ENCODE measurements at regions not wholly inside any gene's neighbourhood (a gene's known extent, or its start where the extent isn't known, plus 50 kb on each side); places are given as distances from the start of the nearest gene placed in this dataset.

DNA sequence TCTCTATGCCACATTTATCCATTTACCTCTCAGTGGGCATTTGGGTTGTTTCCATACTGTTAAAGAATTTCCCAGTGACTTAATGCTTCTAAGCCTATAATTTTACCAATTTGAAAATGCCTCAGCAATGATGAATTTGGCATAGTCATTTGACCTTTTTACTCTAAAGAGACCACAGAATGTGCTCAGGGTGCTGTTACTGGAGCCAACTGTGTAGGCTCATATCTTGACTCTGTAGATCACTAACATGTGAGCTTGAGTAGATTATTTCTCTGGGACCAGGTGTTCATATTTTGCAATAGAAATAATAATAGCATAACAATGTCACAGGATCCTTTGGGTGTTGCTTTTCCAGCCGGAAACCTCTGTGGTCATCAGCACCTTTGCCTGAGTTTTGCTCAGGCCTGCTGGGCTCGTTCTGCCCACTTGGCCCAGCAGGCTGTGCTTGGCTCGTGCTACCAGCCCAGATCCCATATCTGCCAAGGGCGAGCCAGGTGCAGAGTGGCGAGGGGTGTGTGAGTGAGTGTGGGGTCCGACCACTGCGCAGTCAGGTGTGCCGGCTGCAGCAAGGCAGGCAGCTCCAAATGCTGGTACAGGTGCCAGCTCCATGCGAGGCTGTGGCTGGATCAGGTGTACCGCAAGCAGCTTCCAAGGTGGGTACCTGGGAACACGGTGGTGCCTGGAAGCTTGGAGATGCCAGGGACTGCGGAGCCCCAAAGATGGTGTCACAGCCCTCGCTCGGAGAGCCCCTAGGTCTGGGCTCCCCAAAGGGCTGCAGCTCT is 70.6 kb upstream of the ANK2 start:
- intact Hi-C loops (cut with DNase I), result no loop called here
- Histone ChIP-seq H3K4me3 (no peak overlapping the region), H3K27ac (no peak overlapping the region), H3K4me1 (no peaks in the 10 kb centered on the region), H3K36me3 (no peaks in the 10 kb centered on the region), H3K27me3 (ENCODE audit: low read depth) (no peaks in the 10 kb centered on the region), H3K9me3 (no peaks in the 10 kb centered on the region)
- ATAC-seq, result no peak
- no peak for DNase-seq
- TF ChIP-seq, protein P1, sequence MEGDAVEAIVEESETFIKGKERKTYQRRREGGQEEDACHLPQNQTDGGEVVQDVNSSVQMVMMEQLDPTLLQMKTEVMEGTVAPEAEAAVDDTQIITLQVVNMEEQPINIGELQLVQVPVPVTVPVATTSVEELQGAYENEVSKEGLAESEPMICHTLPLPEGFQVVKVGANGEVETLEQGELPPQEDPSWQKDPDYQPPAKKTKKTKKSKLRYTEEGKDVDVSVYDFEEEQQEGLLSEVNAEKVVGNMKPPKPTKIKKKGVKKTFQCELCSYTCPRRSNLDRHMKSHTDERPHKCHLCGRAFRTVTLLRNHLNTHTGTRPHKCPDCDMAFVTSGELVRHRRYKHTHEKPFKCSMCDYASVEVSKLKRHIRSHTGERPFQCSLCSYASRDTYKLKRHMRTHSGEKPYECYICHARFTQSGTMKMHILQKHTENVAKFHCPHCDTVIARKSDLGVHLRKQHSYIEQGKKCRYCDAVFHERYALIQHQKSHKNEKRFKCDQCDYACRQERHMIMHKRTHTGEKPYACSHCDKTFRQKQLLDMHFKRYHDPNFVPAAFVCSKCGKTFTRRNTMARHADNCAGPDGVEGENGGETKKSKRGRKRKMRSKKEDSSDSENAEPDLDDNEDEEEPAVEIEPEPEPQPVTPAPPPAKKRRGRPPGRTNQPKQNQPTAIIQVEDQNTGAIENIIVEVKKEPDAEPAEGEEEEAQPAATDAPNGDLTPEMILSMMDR (IDR thresholded peaks at IDR 0.05), result no peak

DNA sequence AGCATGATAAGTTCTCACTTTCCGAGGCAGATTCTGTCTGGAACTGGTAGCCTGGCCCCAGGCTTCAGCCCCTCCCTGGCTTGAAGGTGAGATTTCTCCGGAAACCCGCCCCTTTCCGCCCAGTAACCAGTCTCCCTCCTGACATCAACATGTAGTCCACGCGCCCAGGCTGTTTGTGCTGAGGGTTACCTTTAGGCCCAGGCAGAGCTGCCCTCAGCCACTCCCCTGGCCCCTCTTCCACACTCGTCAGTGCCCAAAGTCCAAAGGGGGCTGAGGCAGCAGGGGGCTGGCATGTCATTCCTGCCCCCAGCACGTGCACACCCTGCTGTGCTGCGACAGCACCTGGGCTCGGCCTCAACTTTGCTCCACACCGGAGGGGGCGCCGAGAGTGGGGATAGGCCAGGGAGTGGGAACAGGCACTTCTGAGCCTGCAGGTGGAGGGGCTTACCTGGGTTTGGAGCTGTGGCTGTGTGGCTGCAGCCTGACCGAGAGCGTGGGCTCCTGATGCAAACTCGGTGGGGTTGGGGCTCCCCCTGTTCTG is 69.5 kb upstream of the ANK2 start:
- Histone ChIP-seq H3K27ac (no peak overlapping the region), H3K9me3 (no peaks in the 10 kb centered on the region), H3K4me1 (no peaks in the 10 kb centered on the region), H3K4me3 (no peak overlapping the region), H3K36me3 (no peaks in the 10 kb centered on the region), H3K27me3 (ENCODE audit: low read depth) (no peaks in the 10 kb centered on the region)
- DNase-seq (no peak), ATAC-seq (peak in 1 of 2 donors; percentile 37)
- intact Hi-C loops (cut with DNase I), result no loop called here
- TF ChIP-seq, protein P1 (IDR thresholded peaks at IDR 0.05), result no peak

DNA sequence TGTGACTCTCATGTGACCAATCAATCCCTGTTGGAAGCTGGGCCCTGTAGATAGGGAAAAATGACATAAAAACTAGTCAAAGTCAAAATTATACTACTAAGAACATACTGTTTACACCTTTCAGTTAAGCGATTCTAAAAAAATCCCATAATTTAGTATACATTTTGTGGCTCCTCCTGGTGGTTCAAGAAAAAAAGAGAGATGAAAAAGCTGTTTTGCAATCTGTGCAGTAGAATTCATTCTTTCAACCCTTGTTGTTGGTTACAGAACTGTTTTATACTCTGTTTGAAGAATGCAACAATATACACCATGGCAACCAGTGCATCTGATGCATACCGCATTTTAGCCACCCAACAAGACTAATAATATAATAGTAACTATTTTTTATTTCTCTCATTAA is 66.8 kb upstream of the ANK2 start:
- ATAC-seq, result no peak
- no peaks in the 10 kb centered on the region for H3K27me3 ChIP-seq (ENCODE audit: low read depth)
- DNase-seq, result no peak
- H3K4me1 ChIP-seq, result no peaks in the 10 kb centered on the region
- no peaks in the 10 kb centered on the region for H3K36me3 ChIP-seq
- no peaks in the 10 kb centered on the region for H3K9me3 ChIP-seq
- TF ChIP-seq, protein P1 (IDR thresholded peaks at IDR 0.05), result no peak
- intact Hi-C loops (cut with DNase I), result no loop called here
- H3K27ac ChIP-seq, result no peak overlapping the region
- H3K4me3 ChIP-seq, result no peak overlapping the region

DNA sequence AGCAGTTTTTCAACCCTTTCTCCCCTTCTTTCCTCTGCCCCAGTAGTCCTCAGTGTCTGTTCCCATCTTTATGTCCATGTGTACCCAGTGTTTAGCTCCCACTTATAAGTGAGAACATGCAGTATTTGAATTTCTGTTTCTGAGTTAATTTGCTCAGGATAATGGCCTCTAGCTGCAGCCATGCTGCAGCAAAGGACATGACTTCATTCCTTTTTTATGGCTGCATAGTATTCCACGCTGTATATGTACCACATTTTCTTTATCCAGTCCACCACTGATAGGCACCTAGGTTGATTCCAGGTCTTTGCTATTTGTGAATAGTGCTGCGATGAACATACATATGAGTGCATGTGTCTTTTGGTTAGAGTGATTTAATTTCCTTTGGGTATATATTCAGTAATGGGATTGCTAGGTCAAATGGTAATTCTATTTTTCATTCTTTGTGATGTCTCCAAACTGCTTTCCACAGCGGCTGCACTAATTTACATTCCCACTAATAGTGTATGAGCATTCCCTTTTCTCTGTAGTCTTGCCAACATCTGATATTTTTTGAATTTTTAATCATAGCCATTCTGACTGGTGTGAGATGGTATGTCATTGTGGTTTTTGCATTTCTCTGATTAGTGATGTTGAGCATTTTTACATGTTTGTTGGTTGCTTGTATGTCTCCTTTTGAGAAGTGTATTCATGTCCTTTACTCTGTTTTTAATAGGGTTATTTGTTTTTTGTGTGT is 54.6 kb upstream of the ANK2 start:
- Histone ChIP-seq H3K27me3 (ENCODE audit: low read depth) (no peaks in the 10 kb centered on the region), H3K4me3 (no peak overlapping the region), H3K4me1 (no peaks in the 10 kb centered on the region), H3K9me3 (no peaks in the 10 kb centered on the region), H3K27ac (no peak overlapping the region), H3K36me3 (no peaks in the 10 kb centered on the region)
- TF ChIP-seq, protein P1 (IDR thresholded peaks at IDR 0.05), result no peak
- intact Hi-C loops (cut with DNase I), result no loop called here
- DNase-seq, result no peak
- no peak for ATAC-seq

Data from lower lobe of right lung (tissue), 2 donors.